ENCODE measurements at regions not wholly inside any gene's neighbourhood (a gene's known extent, or its start where the extent isn't known, plus 50 kb on each side); places are given as distances from the start of the nearest gene placed in this dataset.
A peak's percentile ranks its signal among the peaks of the same experiment; 100 is the strongest.

- ATAC-seq (no peak), DNase-seq (no peak)
- no peaks in the 10 kb centered on the region for H3K9me3 ChIP-seq
- TF ChIP-seq CTCF (IDR thresholded peaks at IDR 0.05): no peak
- intact Hi-C loops (cut with DNase I, micrococcal nuclease): no loop called here
- no peak overlapping the region for H3K4me3 ChIP-seq
- no peaks in the 10 kb centered on the region for H3K36me3 ChIP-seq (ENCODE audit: low read depth)
- H3K4me1 ChIP-seq (ENCODE audit: low read depth): no peaks in the 10 kb centered on the region
These were observed 154.3 kb upstream of the GSC start for GRCh38 chr14:94924189-94924588.

GRCh38 chr14:94923786-94924185 is 153.9 kb upstream of the GSC start:
- Histone ChIP-seq H3K4me3 (no peak overlapping the region), H3K4me1 (ENCODE audit: low read depth) (no peaks in the 10 kb centered on the region), H3K36me3 (ENCODE audit: low read depth) (no peaks in the 10 kb centered on the region), H3K9me3 (no peaks in the 10 kb centered on the region)
- TF ChIP-seq CTCF (IDR thresholded peaks at IDR 0.05): no peak
- intact Hi-C loops (cut with DNase I, micrococcal nuclease): no loop called here
- no peak for DNase-seq
- ATAC-seq: peak; percentile 26

GRCh38 chr14:94922595-94923239 is 152.8 kb upstream of the GSC start:
- Histone ChIP-seq H3K9me3 (no peaks in the 10 kb centered on the region), H3K36me3 (ENCODE audit: low read depth) (no peaks in the 10 kb centered on the region), H3K4me1 (ENCODE audit: low read depth) (no peaks in the 10 kb centered on the region), H3K4me3 (no peak overlapping the region)
- no peak for TF ChIP-seq CTCF (IDR thresholded peaks at IDR 0.05)
- intact Hi-C loops (cut with DNase I, micrococcal nuclease): no loop called here
- ATAC-seq (no peak), DNase-seq (no peak)

GRCh38 chr14:94921882-94922585 is 152.1 kb upstream of the GSC start:
- TF ChIP-seq CTCF (IDR thresholded peaks at IDR 0.05): no peak
- no peak overlapping the region for H3K4me3 ChIP-seq
- no peaks in the 10 kb centered on the region for H3K4me1 ChIP-seq (ENCODE audit: low read depth)
- H3K36me3 ChIP-seq (ENCODE audit: low read depth): no peaks in the 10 kb centered on the region
- peak in 1 of 3 donors; percentile 9 for DNase-seq
- ATAC-seq: no peak
- intact Hi-C loops (cut with DNase I, micrococcal nuclease): no loop called here
- H3K9me3 ChIP-seq: no peaks in the 10 kb centered on the region

GRCh38 chr14:94921456-94921855 is 151.5 kb upstream of the GSC start:
- no peaks in the 10 kb centered on the region for H3K4me1 ChIP-seq (ENCODE audit: low read depth)
- ATAC-seq (no peak), DNase-seq (no peak)
- intact Hi-C loops (cut with DNase I, micrococcal nuclease): no loop called here
- no peaks in the 10 kb centered on the region for H3K36me3 ChIP-seq (ENCODE audit: low read depth)
- no peaks in the 10 kb centered on the region for H3K9me3 ChIP-seq
- TF ChIP-seq CTCF (IDR thresholded peaks at IDR 0.05): no peak
- no peak overlapping the region for H3K4me3 ChIP-seq
